ENCODE measurements at regions not wholly inside any gene's neighbourhood (a gene's known extent, or its start where the extent isn't known, plus 50 kb on each side); places are given as distances from the start of the nearest gene placed in this dataset.

DNA sequence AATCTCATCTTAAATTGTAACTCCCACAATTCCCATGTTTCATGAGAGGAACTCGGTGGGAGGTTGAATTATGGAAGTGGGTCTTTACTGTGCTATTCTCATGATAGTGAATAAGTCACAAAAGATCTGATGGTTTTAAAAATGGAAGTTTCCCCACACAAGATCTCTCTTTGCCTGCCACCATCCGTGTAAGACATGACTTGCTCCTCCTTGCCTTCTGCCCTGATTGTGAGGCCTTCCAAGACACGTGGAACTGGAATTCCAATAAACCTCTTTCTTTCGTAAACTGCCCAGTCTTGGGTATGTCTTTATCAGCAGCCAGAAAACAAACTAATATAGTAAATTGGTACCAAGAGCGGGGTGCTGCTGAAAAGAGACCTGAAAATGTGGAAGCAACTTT is 761.6 kb upstream of the RGS18 start:
- no peak for ATAC-seq
- TF ChIP-seq OSR1 (CRISPR knock-in tag; IDR thresholded peaks at IDR 0.05) (no peak), TOX (CRISPR knock-in tag; IDR thresholded peaks at IDR 0.05; ENCODE audit: borderline replicate concordance) (no peak), TCF4 (CRISPR knock-in tag; IDR thresholded peaks at IDR 0.05; ENCODE audit: borderline replicate concordance) (no peak), ZC3H10 (CRISPR knock-in tag; IDR thresholded peaks at IDR 0.05) (no peak), ZFP30 (CRISPR knock-in tag; IDR thresholded peaks at IDR 0.05) (no peak), ISL1 (CRISPR knock-in tag; IDR thresholded peaks at IDR 0.05) (no peak), ZFP3 (CRISPR knock-in tag; IDR thresholded peaks at IDR 0.05) (no peak), CSDC2 (CRISPR knock-in tag; IDR thresholded peaks at IDR 0.05) (no peak), CSRNP3 (CRISPR knock-in tag; IDR thresholded peaks at IDR 0.05) (no peak), SNAI2 (CRISPR knock-in tag; IDR thresholded peaks at IDR 0.05) (no peak), POU6F1 (CRISPR knock-in tag; IDR thresholded peaks at IDR 0.05; ENCODE audit: borderline replicate concordance, low read depth) (no peak), PPARA (CRISPR knock-in tag; IDR thresholded peaks at IDR 0.05; ENCODE audit: borderline replicate concordance) (no peak)

- no peak for ATAC-seq
- TF ChIP-seq GLIS3 (CRISPR knock-in tag; IDR thresholded peaks at IDR 0.05): no peak
- TF ChIP-seq RARB (CRISPR knock-in tag; IDR thresholded peaks at IDR 0.05): no peak
- TF ChIP-seq ISL1 (CRISPR knock-in tag; IDR thresholded peaks at IDR 0.05): no peak
- TF ChIP-seq ZFP3 (CRISPR knock-in tag; IDR thresholded peaks at IDR 0.05): no peak
- TF ChIP-seq ZC3H10 (CRISPR knock-in tag; IDR thresholded peaks at IDR 0.05): no peak
- TF ChIP-seq, protein P1, sequence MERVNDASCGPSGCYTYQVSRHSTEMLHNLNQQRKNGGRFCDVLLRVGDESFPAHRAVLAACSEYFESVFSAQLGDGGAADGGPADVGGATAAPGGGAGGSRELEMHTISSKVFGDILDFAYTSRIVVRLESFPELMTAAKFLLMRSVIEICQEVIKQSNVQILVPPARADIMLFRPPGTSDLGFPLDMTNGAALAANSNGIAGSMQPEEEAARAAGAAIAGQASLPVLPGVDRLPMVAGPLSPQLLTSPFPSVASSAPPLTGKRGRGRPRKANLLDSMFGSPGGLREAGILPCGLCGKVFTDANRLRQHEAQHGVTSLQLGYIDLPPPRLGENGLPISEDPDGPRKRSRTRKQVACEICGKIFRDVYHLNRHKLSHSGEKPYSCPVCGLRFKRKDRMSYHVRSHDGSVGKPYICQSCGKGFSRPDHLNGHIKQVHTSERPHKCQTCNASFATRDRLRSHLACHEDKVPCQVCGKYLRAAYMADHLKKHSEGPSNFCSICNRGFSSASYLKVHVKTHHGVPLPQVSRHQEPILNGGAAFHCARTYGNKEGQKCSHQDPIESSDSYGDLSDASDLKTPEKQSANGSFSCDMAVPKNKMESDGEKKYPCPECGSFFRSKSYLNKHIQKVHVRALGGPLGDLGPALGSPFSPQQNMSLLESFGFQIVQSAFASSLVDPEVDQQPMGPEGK (CRISPR knock-in tag; IDR thresholded peaks at IDR 0.05; ENCODE audit: borderline replicate concordance): no peak
- TF ChIP-seq ARNTL (CRISPR knock-in tag; IDR thresholded peaks at IDR 0.05; ENCODE audit: borderline replicate concordance, low read depth): no peak
- TF ChIP-seq, protein P2, sequence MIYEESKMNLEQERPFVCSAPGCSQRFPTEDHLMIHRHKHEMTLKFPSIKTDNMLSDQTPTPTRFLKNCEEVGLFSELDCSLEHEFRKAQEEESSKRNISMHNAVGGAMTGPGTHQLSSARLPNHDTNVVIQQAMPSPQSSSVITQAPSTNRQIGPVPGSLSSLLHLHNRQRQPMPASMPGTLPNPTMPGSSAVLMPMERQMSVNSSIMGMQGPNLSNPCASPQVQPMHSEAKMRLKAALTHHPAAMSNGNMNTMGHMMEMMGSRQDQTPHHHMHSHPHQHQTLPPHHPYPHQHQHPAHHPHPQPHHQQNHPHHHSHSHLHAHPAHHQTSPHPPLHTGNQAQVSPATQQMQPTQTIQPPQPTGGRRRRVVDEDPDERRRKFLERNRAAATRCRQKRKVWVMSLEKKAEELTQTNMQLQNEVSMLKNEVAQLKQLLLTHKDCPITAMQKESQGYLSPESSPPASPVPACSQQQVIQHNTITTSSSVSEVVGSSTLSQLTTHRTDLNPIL (CRISPR knock-in tag; IDR thresholded peaks at IDR 0.05; ENCODE audit: low read depth): no peak
- TF ChIP-seq ZNF8 (CRISPR knock-in tag; IDR thresholded peaks at IDR 0.05): no peak
- TF ChIP-seq CSRNP3 (CRISPR knock-in tag; IDR thresholded peaks at IDR 0.05): no peak
- no peak for TF ChIP-seq ZFP30 (CRISPR knock-in tag; IDR thresholded peaks at IDR 0.05)
- no peak for TF ChIP-seq ZNF70 (CRISPR knock-in tag; IDR thresholded peaks at IDR 0.05)
- no peak for TF ChIP-seq ESRRG (CRISPR knock-in tag; IDR thresholded peaks at IDR 0.05)
- TF ChIP-seq SNAI2 (CRISPR knock-in tag; IDR thresholded peaks at IDR 0.05): no peak
- TF ChIP-seq POU6F1 (CRISPR knock-in tag; IDR thresholded peaks at IDR 0.05; ENCODE audit: borderline replicate concordance, low read depth): no peak
- TF ChIP-seq, protein P3, sequence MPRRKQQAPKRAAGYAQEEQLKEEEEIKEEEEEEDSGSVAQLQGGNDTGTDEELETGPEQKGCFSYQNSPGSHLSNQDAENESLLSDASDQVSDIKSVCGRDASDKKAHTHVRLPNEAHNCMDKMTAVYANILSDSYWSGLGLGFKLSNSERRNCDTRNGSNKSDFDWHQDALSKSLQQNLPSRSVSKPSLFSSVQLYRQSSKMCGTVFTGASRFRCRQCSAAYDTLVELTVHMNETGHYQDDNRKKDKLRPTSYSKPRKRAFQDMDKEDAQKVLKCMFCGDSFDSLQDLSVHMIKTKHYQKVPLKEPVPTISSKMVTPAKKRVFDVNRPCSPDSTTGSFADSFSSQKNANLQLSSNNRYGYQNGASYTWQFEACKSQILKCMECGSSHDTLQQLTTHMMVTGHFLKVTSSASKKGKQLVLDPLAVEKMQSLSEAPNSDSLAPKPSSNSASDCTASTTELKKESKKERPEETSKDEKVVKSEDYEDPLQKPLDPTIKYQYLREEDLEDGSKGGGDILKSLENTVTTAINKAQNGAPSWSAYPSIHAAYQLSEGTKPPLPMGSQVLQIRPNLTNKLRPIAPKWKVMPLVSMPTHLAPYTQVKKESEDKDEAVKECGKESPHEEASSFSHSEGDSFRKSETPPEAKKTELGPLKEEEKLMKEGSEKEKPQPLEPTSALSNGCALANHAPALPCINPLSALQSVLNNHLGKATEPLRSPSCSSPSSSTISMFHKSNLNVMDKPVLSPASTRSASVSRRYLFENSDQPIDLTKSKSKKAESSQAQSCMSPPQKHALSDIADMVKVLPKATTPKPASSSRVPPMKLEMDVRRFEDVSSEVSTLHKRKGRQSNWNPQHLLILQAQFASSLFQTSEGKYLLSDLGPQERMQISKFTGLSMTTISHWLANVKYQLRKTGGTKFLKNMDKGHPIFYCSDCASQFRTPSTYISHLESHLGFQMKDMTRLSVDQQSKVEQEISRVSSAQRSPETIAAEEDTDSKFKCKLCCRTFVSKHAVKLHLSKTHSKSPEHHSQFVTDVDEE (CRISPR knock-in tag; IDR thresholded peaks at IDR 0.05): no peak
- no peak for TF ChIP-seq OSR1 (CRISPR knock-in tag; IDR thresholded peaks at IDR 0.05)
- TF ChIP-seq PPARA (CRISPR knock-in tag; IDR thresholded peaks at IDR 0.05; ENCODE audit: borderline replicate concordance): no peak
- no peak for TF ChIP-seq CSDC2 (CRISPR knock-in tag; IDR thresholded peaks at IDR 0.05)
These were observed 759.7 kb upstream of the RGS18 start for GRCh38 chr1:191398551-191398950.

Measured in SK-N-SH treated with all-trans-retinoic acid at 6 μM for 48 hours (cell line).